Upper lobe of right lung (tissue), 1 donor: ENCODE measurements at regions not wholly inside any gene's neighbourhood (a gene's known extent, or its start where the extent isn't known, plus 50 kb on each side); places are given as distances from the start of the nearest gene placed in this dataset.

ENCODE experiments used
- ATAC-seq: fragments of 200-7000 bp; cut with Tn5 transposase; one replicate; pipeline ENCODE4 v1.9.1; 2020; ENCODE audit warnings: mild to moderate bottlenecking, moderate library complexity
- DNase-seq: peaks from one replicate; pipeline ENCODE4 v3.0.0-alpha.2; 2020
- H3K27ac ChIP-seq: fragments of 200-600 bp; one replicate; pipeline ENCODE4 v1.8.0; 2022
- H3K27me3 ChIP-seq: fragments of 200-600 bp; one replicate; pipeline ENCODE4 v1.8.0; 2022; ENCODE audit warnings: mild to moderate bottlenecking
- H3K36me3 ChIP-seq: fragments of 200-600 bp; one replicate; pipeline ENCODE4 v1.8.0; 2022
- H3K4me1 ChIP-seq: fragments of 200-600 bp; one replicate; pipeline ENCODE4 v1.8.0; 2022
- H3K4me3 ChIP-seq: fragments of 200-600 bp; one replicate; pipeline ENCODE4 v1.8.0; 2022; ENCODE audit warnings: mild to moderate bottlenecking
- H3K9me3 ChIP-seq: fragments of 200-600 bp; one replicate; pipeline ENCODE4 v1.8.0; 2022
- intact Hi-C: fragments of 100-400 bp; cut with DNase I; formaldehyde crosslinking; loops from one replicate; pipeline ENCODE4 v1.11.0; 2022
- TF ChIP-seq, protein P1 (sequence below): fragments of 200-600 bp; IDR thresholded peaks from one replicate; pipeline ENCODE4 v1.8.0; 2022; ENCODE audit warnings: antibody characterized with exemption
- donor health status: DM: no; HTN: yes; CAD: no; lungs with severe emphysema.

DNA sequence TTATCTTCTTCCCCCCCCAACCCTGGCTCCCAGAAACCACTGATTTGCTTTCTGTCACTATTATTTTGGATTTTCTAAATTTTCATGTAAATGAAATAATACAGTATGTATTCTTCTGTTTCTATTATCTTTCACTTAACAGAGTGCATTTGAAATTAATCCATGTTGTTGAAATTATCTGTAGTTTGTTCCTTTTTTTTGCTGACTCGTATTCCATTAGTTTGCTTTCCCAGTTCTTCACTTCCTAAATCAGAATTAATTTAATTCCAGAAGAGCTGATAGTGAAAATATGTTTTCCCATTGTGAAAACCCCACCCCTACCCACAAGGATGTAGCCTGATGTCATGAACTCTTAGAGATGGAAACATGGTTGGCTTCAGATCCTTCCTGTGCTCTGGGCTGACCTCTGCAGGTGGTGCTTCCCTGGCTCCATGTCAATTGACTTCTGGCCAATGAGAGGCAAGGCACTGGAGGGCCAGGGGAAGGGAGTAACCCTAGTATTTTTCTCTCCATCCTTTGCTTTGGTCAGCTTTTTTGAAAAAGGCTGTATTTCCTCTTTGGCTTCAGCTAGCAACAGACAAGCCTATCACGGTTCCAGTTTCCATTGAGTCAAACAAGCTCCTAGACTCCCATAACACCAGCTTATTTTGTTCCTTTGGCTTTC is 244.4 kb upstream of the HSF2 start:
- intact Hi-C loops: no loop called here
- ATAC-seq: no peak
- H3K27ac ChIP-seq: no peak overlapping the region
- H3K4me3 ChIP-seq: no peak overlapping the region
- H3K27me3 ChIP-seq: no peaks in the 10 kb centered on the region
- H3K4me1 ChIP-seq: no peaks in the 10 kb centered on the region
- TF ChIP-seq, protein P1, sequence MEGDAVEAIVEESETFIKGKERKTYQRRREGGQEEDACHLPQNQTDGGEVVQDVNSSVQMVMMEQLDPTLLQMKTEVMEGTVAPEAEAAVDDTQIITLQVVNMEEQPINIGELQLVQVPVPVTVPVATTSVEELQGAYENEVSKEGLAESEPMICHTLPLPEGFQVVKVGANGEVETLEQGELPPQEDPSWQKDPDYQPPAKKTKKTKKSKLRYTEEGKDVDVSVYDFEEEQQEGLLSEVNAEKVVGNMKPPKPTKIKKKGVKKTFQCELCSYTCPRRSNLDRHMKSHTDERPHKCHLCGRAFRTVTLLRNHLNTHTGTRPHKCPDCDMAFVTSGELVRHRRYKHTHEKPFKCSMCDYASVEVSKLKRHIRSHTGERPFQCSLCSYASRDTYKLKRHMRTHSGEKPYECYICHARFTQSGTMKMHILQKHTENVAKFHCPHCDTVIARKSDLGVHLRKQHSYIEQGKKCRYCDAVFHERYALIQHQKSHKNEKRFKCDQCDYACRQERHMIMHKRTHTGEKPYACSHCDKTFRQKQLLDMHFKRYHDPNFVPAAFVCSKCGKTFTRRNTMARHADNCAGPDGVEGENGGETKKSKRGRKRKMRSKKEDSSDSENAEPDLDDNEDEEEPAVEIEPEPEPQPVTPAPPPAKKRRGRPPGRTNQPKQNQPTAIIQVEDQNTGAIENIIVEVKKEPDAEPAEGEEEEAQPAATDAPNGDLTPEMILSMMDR: no peak
- H3K36me3 ChIP-seq: no peaks in the 10 kb centered on the region
- no peaks in the 10 kb centered on the region for H3K9me3 ChIP-seq
- DNase-seq: no peak

DNA sequence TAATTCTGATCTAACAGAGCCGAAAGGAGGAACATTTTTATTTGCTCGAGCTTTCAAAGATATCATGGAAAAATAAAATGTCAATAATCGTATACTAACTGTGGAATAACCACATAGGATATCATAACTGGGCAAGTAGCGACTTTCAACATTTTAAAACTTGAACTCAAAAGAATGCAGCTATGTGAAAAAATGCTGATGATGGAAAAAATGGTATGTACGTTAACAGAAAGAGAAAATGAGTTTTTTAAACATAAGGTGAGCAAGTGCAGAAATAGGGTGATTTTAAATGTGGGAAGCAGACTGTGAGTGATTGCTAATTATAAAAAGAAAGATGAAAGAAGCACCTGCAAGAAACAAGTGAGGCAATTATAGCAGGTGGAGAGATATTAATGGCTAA is 238.3 kb upstream of the HSF2 start:
- no peak for ATAC-seq
- TF ChIP-seq, protein P1: no peak
- Histone ChIP-seq H3K27me3 (no peaks in the 10 kb centered on the region), H3K4me1 (no peaks in the 10 kb centered on the region), H3K36me3 (no peaks in the 10 kb centered on the region), H3K27ac (no peak overlapping the region), H3K4me3 (no peak overlapping the region), H3K9me3 (no peaks in the 10 kb centered on the region)
- intact Hi-C loops: no loop called here
- no peak for DNase-seq

DNA sequence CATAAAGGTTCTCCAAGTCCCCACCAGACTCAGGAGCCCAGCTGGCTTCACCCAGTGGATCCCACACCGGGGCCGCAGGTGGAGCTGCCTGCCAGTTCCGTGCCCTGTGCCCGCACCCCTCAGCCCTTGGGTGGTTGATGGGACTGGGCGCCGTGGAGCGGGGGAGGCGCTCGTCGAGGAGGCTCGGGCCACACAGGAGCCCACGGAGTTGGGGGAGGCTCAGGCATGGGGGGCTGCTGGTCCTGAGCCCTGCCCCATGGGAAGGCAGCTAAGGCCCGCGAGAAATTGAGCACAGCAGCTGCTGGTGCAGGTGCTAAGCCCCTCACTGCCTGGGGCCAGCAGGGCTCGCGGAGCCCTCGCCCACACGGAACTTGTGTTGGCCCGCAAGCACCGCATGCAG is 234.4 kb upstream of the HSF2 start:
- Histone ChIP-seq H3K4me1 (no peaks in the 10 kb centered on the region), H3K36me3 (no peaks in the 10 kb centered on the region), H3K27me3 (no peaks in the 10 kb centered on the region), H3K9me3 (no peaks in the 10 kb centered on the region), H3K4me3 (no peak overlapping the region), H3K27ac (no peak overlapping the region)
- TF ChIP-seq, protein P1: no peak
- DNase-seq: no peak
- no peak for ATAC-seq
- intact Hi-C loops: no loop called here

DNA sequence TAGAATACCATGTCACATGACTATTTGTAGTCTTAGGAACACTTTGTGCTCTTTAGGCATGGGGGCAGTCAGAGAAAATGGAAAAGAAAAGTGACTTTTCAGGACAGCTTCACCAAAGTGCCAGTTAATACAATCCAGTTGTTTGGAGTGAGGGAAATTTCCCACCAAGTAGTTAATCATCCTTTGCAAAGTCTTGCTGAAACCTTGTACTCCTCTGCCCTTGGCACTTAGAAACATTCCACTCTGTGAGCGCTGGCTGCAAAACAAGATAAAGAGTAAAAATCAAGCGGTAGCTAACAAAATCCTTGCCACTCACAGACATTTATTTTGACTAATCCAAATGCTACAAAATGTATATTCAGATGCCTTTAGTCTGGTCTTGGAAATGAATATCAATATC is 229.2 kb upstream of the HSF2 start:
- no peaks in the 10 kb centered on the region for H3K4me1 ChIP-seq
- DNase-seq: no peak
- no peaks in the 10 kb centered on the region for H3K36me3 ChIP-seq
- H3K27ac ChIP-seq: no peak overlapping the region
- H3K27me3 ChIP-seq: no peaks in the 10 kb centered on the region
- intact Hi-C loops: no loop called here
- no peaks in the 10 kb centered on the region for H3K9me3 ChIP-seq
- ATAC-seq: no peak
- H3K4me3 ChIP-seq: no peak overlapping the region
- TF ChIP-seq, protein P1: no peak

DNA sequence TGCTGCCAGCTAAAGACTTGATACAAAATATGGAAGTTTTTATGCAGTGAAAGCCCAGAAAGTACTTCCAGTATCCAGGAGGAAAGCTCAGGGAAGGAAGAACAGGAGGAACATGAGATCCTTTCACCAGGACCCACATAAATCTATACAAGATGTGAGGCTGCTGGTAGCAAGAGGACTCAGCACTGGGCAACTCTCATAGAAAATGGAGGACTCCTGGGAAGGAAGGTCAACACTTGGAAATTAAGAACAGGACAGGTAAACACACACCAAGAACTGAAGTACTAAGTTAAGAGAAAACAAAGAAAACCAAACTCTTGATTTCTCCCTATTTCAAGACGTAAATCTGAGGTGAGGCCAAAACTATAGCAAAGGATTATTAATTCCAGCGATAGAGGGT is 220.5 kb upstream of the HSF2 start:
- intact Hi-C loops: no loop called here
- ATAC-seq: no peak

More for the DNA sequence above, 220.5 kb upstream of the HSF2 start:
- H3K27ac ChIP-seq: no peak overlapping the region
- no peaks in the 10 kb centered on the region for H3K4me1 ChIP-seq
- H3K9me3 ChIP-seq: no peaks in the 10 kb centered on the region
- TF ChIP-seq, protein P1: no peak
- no peaks in the 10 kb centered on the region for H3K36me3 ChIP-seq
- H3K4me3 ChIP-seq: no peak overlapping the region
- no peaks in the 10 kb centered on the region for H3K27me3 ChIP-seq
- DNase-seq: no peak
